NB4 (cell line): ENCODE measurements at regions not wholly inside any gene's neighbourhood (a gene's known extent, or its start where the extent isn't known, plus 50 kb on each side); places are given as distances from the start of the nearest gene placed in this dataset.

Experiments used
- POLR2A ChIP-seq: IDR thresholded peaks from 2 replicates; pipeline ENCODE4 v1.6.1; 2011; ENCODE audit warnings: mild to moderate bottlenecking; ENCODE audit not compliant: insufficient read length; ENCODE audit errors: extremely low read depth
- TF ChIP-seq, protein P1 (sequence below): IDR thresholded peaks from one replicate; pipeline ENCODE4 v1.5.1; 2012; ENCODE audit warnings: low read depth, low read length

DNA sequence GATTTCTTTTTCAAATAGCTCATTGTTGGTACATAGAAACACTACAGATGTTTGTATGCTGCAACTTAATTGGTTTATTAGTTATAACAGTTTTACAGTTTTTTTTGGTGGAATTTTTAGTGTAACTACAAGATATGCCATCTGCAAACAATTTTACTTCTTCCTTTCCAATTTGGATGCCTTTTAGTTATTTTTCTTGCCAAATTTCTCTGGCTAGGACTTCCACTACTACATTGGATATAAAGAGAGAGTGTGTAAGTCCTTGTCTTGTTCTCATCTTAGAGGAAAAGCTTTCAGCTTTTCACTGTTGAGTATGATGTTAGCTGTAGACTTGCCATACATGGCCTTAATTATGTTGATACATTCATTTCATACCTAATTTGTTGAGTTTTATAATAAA is 143.6 kb upstream of the EOMES start:
- TF ChIP-seq, protein P1, sequence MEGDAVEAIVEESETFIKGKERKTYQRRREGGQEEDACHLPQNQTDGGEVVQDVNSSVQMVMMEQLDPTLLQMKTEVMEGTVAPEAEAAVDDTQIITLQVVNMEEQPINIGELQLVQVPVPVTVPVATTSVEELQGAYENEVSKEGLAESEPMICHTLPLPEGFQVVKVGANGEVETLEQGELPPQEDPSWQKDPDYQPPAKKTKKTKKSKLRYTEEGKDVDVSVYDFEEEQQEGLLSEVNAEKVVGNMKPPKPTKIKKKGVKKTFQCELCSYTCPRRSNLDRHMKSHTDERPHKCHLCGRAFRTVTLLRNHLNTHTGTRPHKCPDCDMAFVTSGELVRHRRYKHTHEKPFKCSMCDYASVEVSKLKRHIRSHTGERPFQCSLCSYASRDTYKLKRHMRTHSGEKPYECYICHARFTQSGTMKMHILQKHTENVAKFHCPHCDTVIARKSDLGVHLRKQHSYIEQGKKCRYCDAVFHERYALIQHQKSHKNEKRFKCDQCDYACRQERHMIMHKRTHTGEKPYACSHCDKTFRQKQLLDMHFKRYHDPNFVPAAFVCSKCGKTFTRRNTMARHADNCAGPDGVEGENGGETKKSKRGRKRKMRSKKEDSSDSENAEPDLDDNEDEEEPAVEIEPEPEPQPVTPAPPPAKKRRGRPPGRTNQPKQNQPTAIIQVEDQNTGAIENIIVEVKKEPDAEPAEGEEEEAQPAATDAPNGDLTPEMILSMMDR = no peak
- TF ChIP-seq POLR2A = no peak
